PC-3 (cell line): ENCODE measurements at regions not wholly inside any gene's neighbourhood (a gene's known extent, or its start where the extent isn't known, plus 50 kb on each side); places are given as distances from the start of the nearest gene placed in this dataset.
A peak's percentile ranks its signal among the peaks of the same experiment; 100 is the strongest.
"Not testable (repeated sequence)": the region's sequence is repeated elsewhere in the genome, so short reads cannot be mapped to it uniquely, and the experiment has no call there.

ENCODE experiments used
- ATAC-seq: fragments of 200-7000 bp; cut with Tn5 transposase; 2 replicates; pipeline ENCODE4 v1.9.1; 2020; ENCODE audit warnings: mild to moderate bottlenecking, moderate library complexity
- BruUV-seq: library from RNA; stranded (reverse); fragments of 400-500 nt; replicated peaks from 2 replicates; lab custom pipeline; 2021; lab: Mats Ljungman, UMichigan
- CTCF ChIA-PET: fragments of 300-600 bp; sonication (Branson Sonifier 250); formaldehyde crosslinking; loops from one replicate; lab custom pipeline; 2022; ENCODE audit warnings: antibody characterized with exemption; lab: Charles Lee
- POLR2A ChIA-PET: fragments of 300-600 bp; sonication (Branson Sonifier 250); formaldehyde crosslinking; loops from one replicate; lab custom pipeline; 2022; ENCODE audit warnings: antibody characterized with exemption; ENCODE audit not compliant: unreplicated experiment; lab: Charles Lee
- DNase-seq: peaks from one replicate; pipeline ENCODE4 v3.0.0-alpha.2; 2015
- H2AFZ ChIP-seq: fragments of 300-600 bp; sonication (generic); 2 replicates; pipeline ENCODE4 v1.6.0; 2016; ENCODE audit warnings: antibody characterized with exemption, low read length
- H3F3A ChIP-seq: fragments of 300-600 bp; sonication (generic); one replicate; pipeline ENCODE4 v1.6.0; 2017; ENCODE audit warnings: antibody characterized with exemption, low read length, control low read depth, mild to moderate bottlenecking; ENCODE audit not compliant: unreplicated experiment
- H3K27ac ChIP-seq: fragments of 300-600 bp; sonication (generic); 2 replicates; pipeline ENCODE4 v1.5.1; 2016; ENCODE audit warnings: mild to moderate bottlenecking, low read length
- H3K27me3 ChIP-seq: fragments of 300-600 bp; sonication (generic); 2 replicates; pipeline ENCODE4 v1.6.1; 2016; ENCODE audit warnings: low read length, mixed read lengths
- H3K36me3 ChIP-seq: fragments of 300-600 bp; sonication (generic); 2 replicates; pipeline ENCODE4 v1.6.1; 2016; ENCODE audit warnings: low read depth, mixed run types, low read length, mixed read lengths
- H3K4me1 ChIP-seq: fragments of 300-600 bp; sonication (generic); 2 replicates; pipeline ENCODE4 v1.5.1; 2016; ENCODE audit warnings: low read length; ENCODE audit not compliant: insufficient read depth
- H3K4me2 ChIP-seq: fragments of 300-600 bp; sonication (generic); 2 replicates; pipeline ENCODE4 v1.6.0; 2016; ENCODE audit warnings: low read length
- H3K4me3 ChIP-seq: fragments of 300-600 bp; sonication (generic); 2 replicates; pipeline ENCODE4 v1.5.1; 2016; ENCODE audit warnings: mild to moderate bottlenecking, low read length, mixed read lengths
- H3K79me2 ChIP-seq: fragments of 300-600 bp; sonication (generic); 2 replicates; pipeline ENCODE4 v1.6.1; 2017; ENCODE audit warnings: low read length, mixed read lengths
- H3K9ac ChIP-seq: fragments of 300-600 bp; sonication (generic); 2 replicates; pipeline ENCODE4 v1.6.0; 2016; ENCODE audit warnings: mild to moderate bottlenecking, low read length
- H3K9me2 ChIP-seq: fragments of 300-600 bp; sonication (generic); replicated peaks from 2 replicates; pipeline ENCODE4 v1.6.1; 2016; ENCODE audit warnings: mixed run types, low read length, mixed read lengths
- H3K9me3 ChIP-seq: fragments of 300-600 bp; sonication (generic); 2 replicates; pipeline ENCODE4 v1.6.1; 2016; ENCODE audit warnings: low read length, mixed read lengths
- H4K20me1 ChIP-seq: fragments of 300-600 bp; sonication (generic); 2 replicates; pipeline ENCODE4 v1.6.1; 2016; ENCODE audit warnings: low read length, mixed read lengths
- CTCF ChIP-seq: fragments of 300-600 bp; sonication (generic); conservative IDR thresholded peaks from 2 replicates; pipeline ENCODE4 v1.5.1; 2017; ENCODE audit warnings: antibody characterized with exemption, low read depth, mild to moderate bottlenecking, low read length
- EZH2 ChIP-seq: fragments of 300-600 bp; sonication (generic); IDR thresholded peaks from one replicate; pipeline ENCODE4 v1.6.1; 2017; ENCODE audit warnings: antibody characterized with exemption, mild to moderate bottlenecking, low read length; ENCODE audit not compliant: unreplicated experiment
- EZH2phosphoT487 ChIP-seq: fragments of 300-600 bp; sonication (generic); IDR thresholded peaks from 2 replicates; pipeline ENCODE4 v1.6.1; 2018; ENCODE audit warnings: mild to moderate bottlenecking, antibody characterized with exemption, low read length, borderline replicate concordance
- intact Hi-C: fragments of 100-400 bp; cut with micrococcal nuclease; formaldehyde crosslinking; loops from 2 replicates; pipeline ENCODE4 v1.9.0; 2023

- Histone ChIP-seq H3K4me3 (no peak overlapping the region), H3K9me2 (no peaks in the 10 kb centered on the region), H3K9me3 (no peaks in the 10 kb centered on the region), H3K79me2 (no peaks in the 10 kb centered on the region), H4K20me1 (no peaks in the 10 kb centered on the region), H3K36me3 (no peaks in the 10 kb centered on the region), H3K27ac (no peak overlapping the region), H3K4me1 (peaks cover 13% of the 10 kb centered on the region), H3F3A (no peaks in the 10 kb centered on the region), H3K9ac (no peak overlapping the region), H2AFZ (no peak overlapping the region), H3K4me2 (no peak overlapping the region), H3K27me3 (no peaks in the 10 kb centered on the region)
- DNase-seq (no peak), ATAC-seq (no peak)
- TF ChIP-seq EZH2phosphoT487 (no peak), CTCF (no peak), EZH2 (no peak)
- CTCF ChIA-PET, result no interaction called here
- POLR2A ChIA-PET, result no interaction called here
- no TSS peak for BruUV-seq
- intact Hi-C loops, result no loop called here
Measured at GRCh38 chr5:91288118-91288916, 94.8 kb downstream of the ARRDC3 start.

- H4K20me1 ChIP-seq, intact Hi-C loops: not testable (repeated sequence)
Measured at GRCh38 chr5:91285062-91285461, 98.1 kb downstream of the ARRDC3 start.

GRCh38 chr5:91283899-91284298 lies 99.2 kb downstream of the ARRDC3 start:
- Histone ChIP-seq H3K27ac (peak overlapping the region; percentile 87), H3K79me2 (no peaks in the 10 kb centered on the region), H4K20me1 (no peaks in the 10 kb centered on the region), H3K27me3 (no peaks in the 10 kb centered on the region), H2AFZ (no peak overlapping the region), H3K4me1 (peaks cover 40% of the 10 kb centered on the region), H3K9ac (peak overlapping the region; percentile 46), H3F3A (no peaks in the 10 kb centered on the region), H3K9me2 (no peaks in the 10 kb centered on the region), H3K9me3 (no peaks in the 10 kb centered on the region), H3K36me3 (no peaks in the 10 kb centered on the region), H3K4me2 (peak overlapping the region; percentile 15), H3K4me3 (no peak overlapping the region)
- CTCF ChIA-PET, result no interaction called here
- DNase-seq (peak; percentile 82), ATAC-seq (peak; percentile 19)
- BruUV-seq, result no TSS peak
- TF ChIP-seq EZH2 (no peak), CTCF (no peak), EZH2phosphoT487 (no peak)
- intact Hi-C loops, result loop anchor here (5.0 kb wide), 1 partner anchor 52 kb away; no protein-coding TSS in a partner anchor
- POLR2A ChIA-PET, result interaction anchor here (0.6 to 0.9 kb wide), 2 partner anchors 96 to 100 kb away, joined by 3 to 5 read pairs; partner anchors contain the start of gene ARRDC3

More at GRCh38 chr5:91285062-91285461, 98.1 kb downstream of the ARRDC3 start:
- BruUV-seq, H2AFZ ChIP-seq, ATAC-seq, H3K9me2 ChIP-seq, H3K27me3 ChIP-seq, H3K9ac ChIP-seq, H3K9me3 ChIP-seq, H3K79me2 ChIP-seq, H3K36me3 ChIP-seq, H3F3A ChIP-seq, H3K4me2 ChIP-seq, POLR2A ChIA-PET, DNase-seq, CTCF ChIA-PET, H3K4me3 ChIP-seq, H3K27ac ChIP-seq: not testable (repeated sequence)
- peaks cover 33% of the 10 kb centered on the region for H3K4me1 ChIP-seq
